ENCODE measurements at regions not wholly inside any gene's neighbourhood (a gene's known extent, or its start where the extent isn't known, plus 50 kb on each side); places are given as distances from the start of the nearest gene placed in this dataset.

GRCh38 chr5:164060786-164061355 is 555.5 kb downstream of the MAT2B start:
- TF ChIP-seq CTCF (IDR thresholded peaks at IDR 0.05) (no peak), POLR2A (IDR thresholded peaks at IDR 0.05) (no peak), EP300 (IDR thresholded peaks at IDR 0.05; ENCODE audit: low read depth) (no peak), POLR2AphosphoS5 (IDR thresholded peaks at IDR 0.05) (no peak)

All from transverse colon (tissue), 4 donors.